NCI-H2107 treated with DMSO at 0.1 percent for 48 hours (cell line): ENCODE measurements at regions not wholly inside any gene's neighbourhood (a gene's known extent, or its start where the extent isn't known, plus 50 kb on each side); places are given as distances from the start of the nearest gene placed in this dataset.

Experiments used
- DNase-seq: peaks from one replicate; lab custom pipeline; 2025; ENCODE audit not compliant: unreplicated experiment; lab: John Stamatoyannopoulos, UW

DNA sequence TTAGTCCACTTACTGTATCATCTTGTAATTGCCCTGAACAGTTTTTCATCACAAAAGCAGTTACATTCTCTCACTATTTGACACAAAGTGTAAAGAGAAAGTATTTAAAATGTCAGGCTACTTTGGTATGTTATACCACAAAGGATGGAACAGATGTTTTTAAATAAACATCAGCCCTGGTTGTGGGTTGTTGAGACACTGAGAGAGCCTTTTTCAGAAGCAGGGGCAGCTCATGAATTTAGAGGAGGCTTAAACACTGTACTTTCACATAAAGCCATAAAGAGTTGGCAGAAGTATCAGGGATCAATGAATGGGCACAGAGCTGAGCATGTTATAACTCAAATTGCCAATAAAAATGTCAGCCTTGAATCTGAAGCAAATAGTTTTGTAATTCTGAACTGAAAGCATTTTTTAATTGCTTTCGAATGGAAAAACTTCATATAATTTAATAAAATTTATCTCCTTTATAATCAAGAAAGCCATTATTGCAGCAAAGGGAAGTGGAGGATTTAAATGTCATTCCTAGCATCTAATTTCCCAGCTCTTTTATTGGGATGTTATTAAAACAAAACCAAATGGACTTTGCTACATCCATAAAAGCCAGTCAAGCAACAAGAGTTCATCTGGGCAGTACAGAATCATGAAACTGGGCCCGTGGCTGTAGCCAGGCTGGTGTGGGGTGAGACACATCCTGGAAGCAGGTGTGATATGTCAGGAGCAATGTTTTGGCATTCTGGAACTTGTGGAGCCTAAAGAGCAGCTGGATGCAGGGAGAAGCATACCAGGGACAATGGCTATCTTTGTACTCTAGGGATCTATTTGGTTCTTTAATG is 95.1 kb upstream of the NT5C1B start:
- DNase-seq: no peak

DNA sequence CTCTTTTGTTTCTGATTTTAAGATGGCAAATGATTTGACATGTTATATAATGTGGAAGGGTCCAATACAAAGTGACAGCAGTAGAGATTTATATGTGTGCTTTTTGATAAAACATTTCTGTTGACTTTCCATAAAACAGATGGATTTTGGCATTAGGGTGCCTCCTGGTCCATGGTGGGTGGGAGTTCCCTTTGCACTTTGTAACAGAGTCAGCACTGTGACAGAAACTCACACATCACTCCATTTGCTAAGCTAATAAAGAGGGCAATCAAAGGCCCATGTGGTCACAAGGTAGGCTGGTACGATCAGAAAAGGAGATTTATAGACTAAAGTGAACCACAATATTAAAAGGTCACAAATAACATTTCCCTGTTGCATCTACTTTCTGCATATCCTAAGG is 93.3 kb upstream of the NT5C1B start:
- no peak for DNase-seq

DNA sequence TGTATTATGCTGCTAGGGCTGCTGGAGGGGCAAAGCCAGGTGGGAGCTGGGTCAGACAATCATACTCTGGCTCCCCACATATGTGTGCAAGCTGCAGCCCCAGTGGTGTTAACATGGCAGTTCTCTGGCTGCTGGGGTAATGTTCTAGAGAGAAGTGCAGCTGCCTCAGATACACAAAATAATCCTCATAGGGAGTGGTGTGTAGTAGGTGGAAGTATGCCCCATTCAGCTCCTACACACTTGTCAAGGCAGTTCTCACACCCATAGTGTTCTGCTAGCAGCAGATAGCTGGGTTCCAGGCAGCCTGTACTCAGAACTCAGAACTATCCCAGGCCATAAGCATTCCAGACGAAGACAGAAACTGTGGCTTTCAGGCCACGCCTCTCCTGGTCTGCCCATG is 87.9 kb upstream of the NT5C1B start:
- DNase-seq: no peak

DNA sequence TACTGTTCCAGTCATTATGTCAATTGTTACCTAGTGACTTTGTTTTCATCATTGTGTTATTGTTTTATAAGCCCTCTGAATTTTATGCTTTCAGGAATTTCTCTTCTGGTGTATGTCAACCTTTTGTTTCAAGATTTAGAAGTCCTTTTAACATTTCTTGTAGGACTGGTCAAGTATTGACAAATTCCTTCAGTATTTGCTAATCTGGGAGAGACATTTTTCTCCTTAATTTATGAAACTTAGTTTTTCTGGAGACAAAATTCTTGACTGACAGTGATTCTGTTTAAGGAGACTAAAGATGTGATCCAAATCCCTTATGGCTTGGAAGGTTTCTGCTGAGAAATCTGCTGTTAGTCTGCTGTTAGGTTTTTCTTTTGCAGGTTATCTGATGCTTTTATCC is 84.9 kb upstream of the NT5C1B start:
- no peak for DNase-seq

DNA sequence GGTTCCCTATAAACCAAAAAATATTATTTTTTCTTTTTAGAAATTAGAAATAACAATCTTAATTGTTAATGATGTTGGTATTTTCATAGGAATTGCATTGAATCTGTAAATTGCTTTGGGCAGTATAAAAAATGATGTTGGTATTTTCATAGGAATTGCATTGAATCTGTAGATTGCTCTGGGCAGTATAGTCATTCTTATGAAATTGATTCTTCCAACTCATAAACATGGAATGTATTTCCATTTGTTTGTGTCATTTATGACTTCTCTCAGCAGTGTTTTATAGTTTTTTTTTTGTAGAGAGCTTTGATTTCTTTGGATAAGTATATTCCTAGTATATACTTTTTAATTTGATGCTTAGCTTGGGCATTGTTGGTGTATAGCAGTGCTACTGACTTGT is 82.0 kb upstream of the NT5C1B start:
- no peak for DNase-seq

DNA sequence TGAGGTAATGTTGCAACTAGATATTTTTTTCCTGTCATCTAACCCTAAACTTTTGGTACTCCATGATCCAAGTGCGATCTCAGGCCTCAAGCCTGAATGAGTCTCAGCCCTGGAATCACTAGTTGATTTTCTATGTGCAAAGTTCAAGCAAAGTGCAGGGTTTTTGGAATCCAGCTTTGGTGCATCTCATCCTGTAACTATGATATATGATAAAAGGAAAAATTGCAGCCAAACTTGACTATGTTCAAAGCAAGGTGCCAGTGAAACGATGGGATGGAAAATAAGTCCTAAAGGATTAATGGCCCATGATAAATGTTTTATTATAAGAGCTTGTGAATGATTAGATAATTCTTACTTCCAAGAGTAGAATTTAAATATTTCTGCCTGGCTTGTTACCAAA is 78.9 kb upstream of the NT5C1B start:
- DNase-seq: no peak

DNA sequence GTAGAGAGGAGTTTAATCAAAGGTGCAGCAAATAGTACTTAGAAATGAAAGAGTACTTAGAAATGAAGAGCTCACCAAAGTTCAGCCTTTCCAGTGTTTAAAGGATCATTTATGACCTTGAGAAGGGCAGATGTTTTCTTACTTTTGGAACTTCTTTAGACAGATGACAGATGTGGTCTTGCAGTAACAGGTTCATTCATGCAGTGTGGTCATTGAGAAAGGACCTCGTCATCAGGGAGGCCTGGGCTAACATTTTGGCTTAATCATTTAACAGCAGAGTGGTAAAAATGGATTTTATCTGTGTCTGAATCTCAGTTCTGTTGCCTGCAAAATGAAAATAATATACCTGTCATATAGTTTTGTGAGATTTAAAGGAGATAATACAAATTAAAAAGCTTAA is 75.1 kb upstream of the NT5C1B start:
- no peak for DNase-seq

DNA sequence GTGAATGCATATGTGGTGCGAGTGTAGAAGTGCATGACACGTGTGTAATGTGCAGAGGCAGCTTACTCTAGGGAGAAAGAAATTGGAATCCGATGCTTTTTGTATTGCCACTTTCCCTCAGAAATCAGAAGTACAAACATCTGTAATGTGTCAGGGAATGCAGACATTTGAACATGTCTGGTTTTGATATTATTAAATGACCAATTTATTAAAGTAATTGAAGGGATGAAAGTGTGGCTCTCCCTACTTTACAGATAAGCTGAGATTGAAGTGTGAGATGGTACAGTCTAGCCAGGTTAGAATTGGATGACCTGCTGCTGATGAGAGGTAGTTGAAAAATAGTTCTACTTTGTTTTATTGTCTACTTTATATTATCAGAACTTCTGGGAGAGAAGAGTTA is 74.5 kb upstream of the NT5C1B start:
- no peak for DNase-seq

DNA sequence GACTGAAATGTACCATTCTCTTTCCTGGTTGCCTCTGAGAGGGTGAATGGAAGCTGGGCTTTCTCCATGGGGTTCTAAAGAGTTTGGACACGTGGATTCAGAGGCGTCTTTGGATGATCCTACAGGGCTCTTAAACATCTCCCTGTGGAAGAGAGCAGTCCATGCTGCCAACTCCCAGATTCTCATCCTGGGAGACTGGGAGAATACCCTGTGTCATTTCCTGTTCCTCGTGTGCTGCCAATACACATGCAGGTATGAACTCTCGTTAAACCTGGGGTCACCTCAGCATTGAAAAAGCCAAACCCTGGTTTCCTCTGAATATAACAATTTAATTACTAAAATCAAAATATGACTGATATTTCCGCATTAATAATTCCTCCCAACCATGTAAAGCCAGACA is 73.3 kb upstream of the NT5C1B start:
- DNase-seq: no peak

DNA sequence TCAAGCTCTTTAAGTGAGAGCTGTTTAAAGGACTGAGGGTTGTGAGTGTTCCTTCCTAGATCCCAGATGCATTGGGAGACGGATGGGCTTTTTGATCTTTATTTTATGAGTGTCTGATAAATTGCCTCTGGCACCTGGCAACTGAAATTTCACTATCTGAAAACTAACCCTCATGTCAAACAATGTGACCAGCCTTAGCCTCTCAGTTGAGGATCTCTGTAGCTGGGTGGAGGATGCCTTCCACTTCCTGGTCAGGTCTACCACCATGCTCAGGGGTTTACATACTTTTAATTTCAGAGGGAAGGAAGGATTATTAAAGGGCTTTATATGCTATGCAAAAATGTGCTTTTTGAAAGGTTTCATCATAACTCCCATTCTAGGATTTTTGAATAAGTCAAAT is 70.5 kb upstream of the NT5C1B start:
- no peak for DNase-seq

DNA sequence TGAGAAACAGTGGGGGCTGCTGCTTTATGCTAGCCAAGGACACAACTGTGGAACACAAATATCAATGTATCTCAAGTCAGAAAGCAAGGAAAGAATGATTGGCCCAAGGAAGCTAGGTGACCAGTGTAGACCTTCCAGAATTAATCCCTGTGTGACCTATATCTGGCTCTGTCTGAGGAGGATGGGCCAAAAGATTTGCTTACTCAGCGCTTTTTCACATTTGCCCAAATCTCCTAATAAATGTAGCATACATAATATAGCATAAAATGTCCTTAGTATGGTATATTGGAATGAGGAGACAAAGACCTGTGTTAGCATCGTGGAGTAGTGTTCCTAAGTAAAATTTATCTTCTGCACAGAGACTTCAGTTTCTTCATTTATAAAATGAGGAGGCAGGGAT is 66.7 kb upstream of the NT5C1B start:
- DNase-seq: no peak

DNA sequence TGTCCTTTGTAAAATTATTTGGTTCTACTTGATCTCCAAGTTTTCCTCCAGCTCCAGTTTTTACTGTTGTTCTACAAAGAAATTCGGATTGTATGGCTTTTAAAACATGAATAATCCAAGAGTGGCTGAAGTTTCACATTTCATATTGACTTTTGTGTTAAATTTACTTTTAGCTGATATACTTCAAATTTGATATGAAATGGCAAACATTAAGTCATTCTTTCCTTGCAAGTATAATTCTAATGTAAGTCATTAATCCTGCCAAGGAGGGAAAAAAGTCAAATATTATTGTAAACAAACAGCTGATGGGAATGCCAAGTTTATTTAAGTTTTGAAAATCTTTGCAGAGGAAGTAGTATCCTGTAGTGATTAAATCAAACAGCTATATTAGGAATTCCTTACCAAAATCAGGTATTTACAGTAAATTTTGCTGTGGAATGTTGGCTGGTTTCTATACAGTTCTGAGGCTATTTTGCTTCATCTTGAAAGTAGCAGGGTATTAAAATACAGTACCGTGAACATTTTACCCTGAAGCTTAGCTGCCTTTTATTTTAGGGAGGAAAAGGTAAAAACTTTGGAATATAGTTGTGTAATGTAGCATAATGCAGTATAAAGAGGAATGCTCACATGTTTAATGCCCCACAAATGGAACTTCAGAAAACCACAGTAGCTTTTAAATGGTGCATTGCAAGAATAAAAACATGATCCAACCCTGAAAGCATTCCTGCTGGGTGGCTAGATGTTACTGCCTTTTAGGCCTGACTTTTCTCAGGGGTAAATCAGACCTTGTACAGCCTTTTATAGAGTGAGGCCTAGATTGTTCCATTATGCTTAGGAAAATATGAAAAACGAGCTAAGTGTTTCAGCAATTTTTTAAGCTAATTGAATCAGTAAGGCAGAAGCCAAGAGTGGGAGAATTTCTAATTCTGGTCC is 62.7 kb upstream of the NT5C1B start:
- DNase-seq: no peak

DNA sequence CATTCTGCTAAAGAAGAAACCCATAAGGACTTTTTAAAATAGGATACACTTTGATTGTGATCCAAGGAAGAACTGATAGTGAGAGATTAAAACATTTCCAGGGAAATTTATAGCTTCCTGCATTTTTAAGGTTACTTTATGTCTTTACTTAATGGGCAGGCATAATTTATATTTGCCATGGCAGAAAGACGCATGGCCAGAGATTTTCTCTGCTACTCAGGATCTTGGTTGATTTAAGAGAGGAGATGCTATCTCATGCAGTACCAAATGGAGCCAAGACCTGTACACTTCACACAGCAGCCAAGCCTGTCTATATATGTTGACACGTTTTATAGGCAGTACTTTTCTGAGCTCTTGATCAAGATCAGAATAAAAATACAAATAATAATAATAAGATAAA is 60.9 kb upstream of the NT5C1B start:
- no peak for DNase-seq

DNA sequence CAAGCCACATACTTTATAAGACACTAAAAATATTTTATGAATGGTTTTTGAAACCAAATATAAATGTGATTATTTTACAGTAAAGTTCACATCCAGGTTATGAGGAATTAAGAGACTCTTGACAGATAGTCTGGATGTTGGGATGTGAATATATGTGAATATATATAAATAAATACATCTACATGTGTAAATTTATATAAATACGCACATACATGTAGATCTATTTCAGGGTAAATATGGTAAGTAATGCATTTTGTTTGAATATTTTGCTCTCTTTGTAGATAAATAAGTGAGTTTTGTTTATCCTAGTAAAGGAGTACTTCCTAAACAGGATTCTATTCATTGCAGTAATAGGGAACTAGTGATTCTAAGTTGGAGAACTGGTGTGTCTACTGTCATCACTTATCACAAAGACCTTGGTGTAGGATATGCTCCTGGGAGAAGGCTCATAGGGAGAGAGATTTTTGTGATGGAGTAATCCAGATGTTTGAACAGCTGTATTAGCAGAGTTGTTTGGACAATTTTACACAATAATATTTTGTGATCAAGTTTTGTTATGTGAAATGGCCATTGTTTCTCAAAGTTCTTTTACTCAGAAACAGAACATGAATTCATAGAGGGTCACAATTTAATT is 60.2 kb upstream of the NT5C1B start:
- DNase-seq: no peak

DNA sequence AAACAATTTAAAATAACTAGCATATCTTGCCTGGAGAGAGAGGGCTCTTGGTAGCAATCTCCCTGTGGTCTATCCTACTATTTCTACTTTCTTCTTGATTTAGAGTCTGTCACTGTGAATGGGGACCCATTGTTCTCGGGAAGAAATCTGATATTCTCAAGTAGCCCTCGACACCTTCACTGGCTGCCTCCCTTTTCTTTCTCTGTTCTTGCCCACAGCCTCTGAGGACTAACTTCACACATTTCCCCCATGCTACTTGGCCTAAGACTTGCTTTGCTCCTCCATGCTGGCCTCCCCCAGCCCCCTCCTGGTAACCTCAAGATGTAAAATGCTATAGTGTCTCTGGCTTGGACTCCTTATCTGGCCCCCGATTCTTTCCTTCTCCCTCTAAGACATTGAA is 58.8 kb upstream of the NT5C1B start:
- DNase-seq: no peak

DNA sequence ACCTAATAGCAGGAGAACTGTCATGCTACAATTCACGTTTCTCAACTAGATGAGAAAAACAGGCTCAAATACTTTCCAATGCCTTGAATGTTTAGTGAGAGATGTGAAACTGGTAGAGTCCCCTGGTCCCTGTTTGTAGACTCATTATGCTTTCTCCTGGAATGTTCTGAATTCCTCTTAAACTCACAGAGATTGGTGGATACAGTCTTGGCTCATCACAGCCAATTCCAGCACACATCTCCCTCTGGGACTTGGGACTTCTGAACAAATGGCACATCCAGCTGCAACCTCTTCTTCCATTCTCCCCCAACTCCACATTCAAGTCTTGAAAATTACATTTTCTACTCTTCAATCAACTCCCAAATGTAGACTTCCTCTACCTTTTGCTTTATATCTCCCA is 58.4 kb upstream of the NT5C1B start:
- DNase-seq: no peak

DNA sequence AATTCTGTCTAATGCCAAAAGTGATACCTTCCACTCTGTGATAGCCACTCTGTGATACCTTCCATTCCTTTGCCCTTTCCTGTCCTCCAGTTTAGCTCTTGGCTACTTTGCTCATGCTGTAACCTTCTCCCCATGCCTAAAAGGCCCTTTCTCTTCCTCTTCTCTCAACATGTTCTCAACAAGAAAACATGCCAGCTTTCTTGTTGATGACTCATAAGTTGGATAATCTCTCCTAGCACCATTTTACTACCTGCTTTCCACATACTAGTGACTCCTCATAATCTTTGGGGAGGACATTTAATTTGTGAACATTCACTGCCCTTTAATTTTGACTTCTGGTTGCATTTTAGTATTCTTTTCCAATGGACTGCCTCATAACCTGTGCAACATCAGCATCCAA is 55.9 kb upstream of the NT5C1B start:
- DNase-seq: no peak

DNA sequence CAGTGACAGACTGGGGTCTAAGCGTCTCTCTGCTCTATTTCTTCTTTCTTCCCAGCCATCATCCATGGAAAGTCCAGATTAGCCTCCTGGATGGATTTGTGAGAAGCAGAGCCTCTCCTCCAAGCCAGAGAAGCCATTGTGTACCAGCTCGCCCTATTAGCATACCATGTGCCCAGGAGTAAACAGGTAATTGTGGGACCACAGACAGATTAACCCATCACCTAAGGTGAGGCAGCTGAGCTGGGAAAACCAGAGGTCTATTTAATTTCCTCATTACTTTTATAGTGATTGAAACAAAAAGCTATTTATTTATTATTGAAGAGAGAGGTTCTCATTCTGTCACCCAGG is 54.7 kb upstream of the NT5C1B start:
- no peak for DNase-seq

DNA sequence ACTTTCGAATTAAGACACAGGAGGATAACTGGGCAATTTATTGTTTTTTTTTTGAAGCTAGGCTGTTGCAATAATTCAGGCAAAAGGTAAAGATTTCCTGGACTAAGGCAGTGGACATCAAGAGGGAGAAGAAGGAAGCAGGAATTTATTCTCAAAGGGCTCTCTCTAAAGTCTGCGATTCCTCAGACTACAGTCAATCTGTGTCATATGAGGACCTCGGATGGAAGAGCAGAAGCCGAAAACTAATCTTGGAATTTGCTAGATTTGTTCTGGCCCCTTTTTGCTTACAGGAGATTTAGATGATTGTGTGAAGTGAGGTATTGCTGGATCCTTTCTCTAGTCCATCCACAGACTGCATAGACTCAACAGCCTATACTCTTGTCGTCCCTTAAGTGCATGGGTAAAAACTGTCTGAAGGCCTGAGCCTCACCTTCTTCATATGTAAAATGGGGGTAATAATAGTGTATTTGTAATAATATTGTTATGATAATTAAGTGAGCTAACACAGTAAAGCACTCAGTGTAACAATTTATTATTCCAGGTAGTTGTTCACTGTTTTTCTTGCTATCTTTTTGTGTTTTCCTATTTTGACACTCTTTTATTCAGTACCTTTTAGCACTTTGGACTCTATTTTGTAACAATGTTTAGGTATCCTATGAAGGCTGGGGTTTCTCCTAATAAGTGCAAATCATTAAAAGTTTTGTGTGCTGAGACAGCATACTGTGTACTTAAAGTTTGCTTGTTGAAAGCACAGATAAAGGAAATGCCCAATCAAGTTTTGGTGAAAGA is 54.2 kb upstream of the NT5C1B start:
- DNase-seq: no peak

DNA sequence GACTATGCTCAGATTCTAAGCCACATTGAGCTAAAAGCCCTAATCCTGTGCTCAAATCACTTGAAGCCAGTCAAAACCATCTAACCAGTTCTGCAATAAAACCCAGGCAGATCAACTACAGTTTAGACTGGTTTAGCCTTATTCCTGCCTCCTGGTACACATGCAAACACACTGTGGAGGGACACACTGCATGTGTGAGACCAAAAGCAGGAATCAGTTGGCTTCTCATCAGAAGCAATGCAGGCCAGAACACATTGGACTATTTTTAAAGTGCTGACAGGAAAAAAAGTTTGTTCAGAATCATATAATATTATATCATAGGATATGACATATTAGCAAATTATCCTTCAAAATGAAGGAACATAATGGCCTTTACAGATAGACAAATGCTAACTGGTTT is 52.5 kb upstream of the NT5C1B start:
- no peak for DNase-seq

DNA sequence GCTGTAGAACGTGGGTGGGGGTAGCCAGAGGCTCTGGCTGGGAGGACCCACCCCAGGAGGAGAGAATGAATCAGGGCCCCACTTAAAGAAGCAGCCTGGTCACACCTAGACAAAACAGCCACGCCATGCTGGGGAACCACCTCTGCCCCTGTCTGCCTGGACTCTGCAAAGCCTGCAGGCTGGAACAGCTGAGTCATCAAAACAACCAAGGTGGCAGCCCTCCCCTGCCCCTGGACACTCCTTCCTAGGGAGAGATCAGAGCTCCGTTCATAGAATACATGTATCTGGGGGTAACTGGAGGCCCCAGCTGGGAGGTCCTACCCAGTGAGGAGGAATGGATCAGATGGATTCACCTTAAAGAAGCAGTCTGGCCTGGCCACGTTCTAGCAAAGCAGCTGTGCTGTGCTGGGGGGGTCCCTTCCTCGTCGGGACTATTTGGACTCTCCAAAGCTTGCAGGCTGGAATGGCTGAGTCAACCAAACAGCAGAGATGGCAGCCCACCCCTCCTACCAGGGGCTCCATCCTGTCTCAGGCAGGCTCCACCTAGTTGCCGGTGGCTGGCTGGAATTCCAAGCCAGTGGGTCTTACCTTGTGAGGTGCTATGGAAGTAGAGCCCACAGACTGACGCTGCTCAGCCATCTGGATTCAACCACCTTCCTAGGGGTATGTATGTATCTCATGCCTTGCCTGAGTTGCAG is 50.5 kb upstream of the NT5C1B start:
- DNase-seq: no peak
